ENCODE measurements at regions not wholly inside any gene's neighbourhood (a gene's known extent, or its start where the extent isn't known, plus 50 kb on each side); places are given as distances from the start of the nearest gene placed in this dataset.
A peak's percentile ranks its signal among the peaks of the same experiment; 100 is the strongest.
"Not testable (repeated sequence)": the region's sequence is repeated elsewhere in the genome, so short reads cannot be mapped to it uniquely, and the experiment has no call there.

DNA sequence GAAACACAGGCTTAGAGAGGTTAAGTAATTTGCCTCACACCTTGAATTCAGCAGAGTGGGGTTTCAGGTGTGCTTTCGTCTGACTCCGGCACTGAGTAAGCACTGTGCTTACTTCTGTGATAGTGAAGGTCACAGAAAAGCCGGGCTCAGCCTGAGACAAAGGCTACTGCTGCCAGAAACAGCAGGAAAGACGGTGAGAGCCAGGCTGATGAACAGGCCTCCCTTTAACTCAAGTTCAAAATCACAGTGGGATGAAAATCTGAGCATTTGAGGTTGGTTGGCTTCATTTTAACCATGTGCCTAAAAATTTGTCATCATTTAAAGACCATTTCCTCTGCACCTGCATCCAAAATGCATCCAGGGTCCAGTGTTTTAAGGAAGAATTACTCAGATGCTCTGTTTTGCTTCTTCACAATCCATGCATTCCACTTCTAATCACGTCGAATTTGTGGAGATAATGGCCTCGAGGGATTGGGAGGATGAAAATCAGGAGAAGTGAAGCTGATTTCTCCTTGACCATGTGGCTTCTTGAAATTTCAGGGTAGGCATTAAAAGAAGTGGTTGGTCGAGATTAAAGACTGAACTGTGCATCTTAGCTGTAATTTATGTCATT is 121.2 kb upstream of the LNX1 start:
- no peak for DNase-seq

DNA sequence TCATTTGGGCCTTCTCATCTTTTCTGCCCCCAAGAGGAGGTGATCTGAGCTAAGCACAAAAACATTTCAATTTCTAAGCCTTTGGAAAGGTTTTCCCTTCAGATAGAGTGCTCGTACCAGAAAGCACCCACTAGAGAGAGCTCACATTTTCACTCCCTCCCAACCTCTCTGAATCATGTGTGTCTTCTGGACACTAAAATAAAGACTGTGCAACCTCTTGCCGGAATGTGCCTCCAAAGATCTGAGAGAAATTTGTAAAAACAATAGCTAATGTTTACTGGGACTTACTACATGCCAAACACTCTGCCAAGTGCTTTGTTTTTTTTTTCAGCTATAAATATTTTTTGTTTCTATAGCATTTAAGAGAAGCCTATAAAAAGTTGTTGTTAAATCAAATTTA is 120.6 kb upstream of the LNX1 start:
- DNase-seq, result no peak

DNA sequence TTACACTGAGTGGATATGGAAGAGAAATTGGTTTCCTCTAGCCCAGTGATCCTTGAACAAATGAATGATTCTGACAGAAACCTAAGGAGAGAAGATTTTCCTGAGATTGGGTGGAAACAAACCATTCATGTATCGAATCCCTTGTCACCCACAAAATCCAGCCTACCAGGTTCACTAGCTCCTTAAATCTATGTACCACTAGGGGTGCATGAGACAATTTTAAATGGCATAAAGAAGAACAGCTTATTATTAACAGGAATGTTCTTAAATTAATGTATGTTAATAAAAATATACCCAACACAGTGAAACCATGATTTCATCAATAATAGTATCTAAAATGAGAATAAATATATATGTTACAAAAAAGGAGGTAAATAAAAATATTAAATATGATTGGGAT is 118.4 kb upstream of the LNX1 start:
- DNase-seq, result no peak

DNA sequence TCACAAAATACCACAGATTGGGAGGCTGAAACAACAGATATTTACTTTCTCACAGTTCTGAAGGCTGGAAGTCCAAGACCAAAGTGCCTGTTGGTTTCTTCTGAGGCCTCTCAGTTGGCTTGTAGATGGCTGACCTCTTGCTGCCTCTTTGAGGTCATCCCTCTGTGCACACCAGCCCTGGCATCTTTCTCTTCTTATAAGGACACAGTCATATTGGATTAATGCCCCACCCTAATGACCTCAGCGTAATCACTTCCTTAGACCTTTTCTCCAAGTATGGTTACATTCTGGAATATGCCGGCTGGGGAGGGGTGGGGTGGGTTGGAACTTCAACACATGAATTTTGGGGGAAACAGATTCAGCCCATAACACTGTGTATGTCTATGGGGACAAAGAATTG is 116.2 kb upstream of the LNX1 start:
- no peak for DNase-seq

DNA sequence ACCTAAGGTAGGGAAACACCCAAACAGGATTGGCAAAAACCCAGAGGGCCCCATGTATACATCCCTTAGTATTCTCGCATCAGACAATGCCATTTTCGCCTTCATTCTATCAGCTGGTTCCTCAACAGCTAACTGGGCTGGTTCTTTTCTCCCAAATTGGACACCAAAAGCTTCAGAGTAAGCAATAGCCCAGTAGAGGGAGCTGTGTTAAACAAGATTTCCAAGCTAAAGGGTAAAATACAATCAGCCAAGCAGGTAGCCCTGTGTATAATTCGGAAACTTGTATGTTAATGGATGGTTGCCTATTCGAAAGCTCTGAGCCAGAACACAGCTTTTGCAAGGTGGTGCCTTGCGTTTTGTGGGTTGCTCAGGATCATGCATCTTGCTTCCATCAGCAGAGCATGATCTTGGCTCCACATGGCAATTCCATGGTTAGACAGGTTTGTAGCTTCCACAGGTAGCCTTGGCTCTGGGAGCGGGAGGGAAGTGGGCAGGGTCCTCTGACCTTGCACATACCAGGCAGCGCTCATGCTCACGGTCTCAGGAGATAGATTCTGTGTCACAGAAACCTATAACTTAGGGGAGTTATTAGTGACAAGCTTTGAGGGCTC is 115.2 kb upstream of the LNX1 start:
- peak; percentile 66 for DNase-seq

DNA sequence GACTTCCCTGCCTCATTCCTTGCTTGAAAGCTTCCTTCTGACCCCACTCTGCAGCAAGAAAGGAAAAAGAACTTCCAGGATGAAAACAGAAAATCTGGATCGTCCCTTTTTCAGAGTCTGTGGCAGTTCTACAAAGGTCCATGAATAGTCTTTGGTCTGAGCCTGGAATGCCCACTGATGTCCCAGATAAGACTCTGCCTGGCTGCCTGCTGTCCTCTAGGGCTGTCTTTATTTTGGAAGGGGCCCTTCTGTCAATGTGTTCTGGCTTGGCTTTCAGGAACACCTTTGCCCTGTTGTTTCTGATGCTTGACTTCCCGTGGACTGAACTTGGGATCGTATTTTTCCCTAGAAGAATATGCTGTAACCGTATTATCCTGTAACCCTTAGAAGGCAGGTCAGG is 114.7 kb upstream of the LNX1 start:
- DNase-seq, result no peak

DNA sequence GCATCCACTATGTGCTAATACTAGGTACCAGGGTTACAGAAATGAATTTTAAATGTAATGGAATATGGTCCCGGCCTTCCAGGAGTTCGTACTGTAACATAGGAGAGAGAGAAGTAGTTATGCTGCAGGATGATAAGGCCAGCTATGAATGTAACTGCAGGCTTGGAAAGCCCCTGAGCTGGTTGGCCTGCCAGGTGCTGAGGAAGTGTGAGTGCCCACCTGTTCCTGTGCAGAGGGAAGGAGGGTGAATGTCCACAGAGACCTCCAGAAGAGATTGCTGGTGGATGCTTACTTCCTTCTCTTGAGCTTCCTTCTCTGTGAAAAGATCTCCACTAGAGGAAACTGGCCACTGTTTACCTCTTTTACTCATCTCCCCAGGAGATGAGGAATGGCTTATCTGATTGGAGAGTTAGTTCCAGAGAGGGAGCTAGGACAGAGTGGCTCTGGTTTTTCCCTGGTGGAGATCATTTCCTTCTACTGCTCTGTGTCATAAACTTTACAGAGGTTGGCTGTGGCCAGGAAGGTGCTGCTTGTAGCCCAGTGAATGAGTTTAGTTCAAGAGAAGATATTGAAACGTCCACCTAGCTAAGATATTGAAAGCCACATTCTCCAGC is 114.0 kb upstream of the LNX1 start:
- DNase-seq, result no peak

DNA sequence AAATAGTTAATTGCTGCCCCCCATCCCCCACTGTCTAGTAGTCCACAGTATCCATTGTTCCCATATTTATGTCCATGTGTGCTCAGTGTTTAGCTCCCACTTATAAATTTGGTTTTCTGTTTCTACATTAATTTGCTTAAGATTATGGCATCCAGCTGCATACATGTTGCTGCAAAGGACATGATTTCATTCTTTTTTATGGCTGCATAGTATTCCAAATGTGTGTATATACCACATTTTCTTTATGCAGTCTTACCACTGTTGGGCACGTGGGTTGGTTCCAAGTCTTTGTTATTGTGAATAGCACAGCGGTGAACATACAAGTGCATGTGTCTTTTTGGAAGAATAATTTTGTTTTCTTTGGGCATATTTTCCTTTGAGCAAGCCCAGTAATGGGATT is 113.0 kb upstream of the LNX1 start:
- no peak for DNase-seq

DNA sequence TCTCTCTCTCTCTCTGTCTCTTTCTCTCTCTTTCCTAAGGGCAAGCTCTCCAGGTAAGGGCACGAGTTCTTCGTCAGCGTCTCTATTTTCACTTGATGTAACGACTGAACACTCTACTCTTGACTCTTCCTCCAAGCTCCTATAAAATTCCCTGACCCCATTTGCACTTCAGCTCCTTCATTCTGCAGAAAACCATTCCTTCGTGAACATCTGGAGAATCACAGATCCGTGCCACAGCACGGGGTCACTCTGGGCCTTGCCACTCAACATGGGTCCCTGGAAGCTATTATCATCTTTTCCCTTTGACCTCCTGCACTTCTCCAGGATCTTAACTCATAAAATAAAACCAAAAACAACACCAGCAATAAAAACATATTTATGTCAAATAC is 112.0 kb upstream of the LNX1 start:
- DNase-seq, result no peak

DNA sequence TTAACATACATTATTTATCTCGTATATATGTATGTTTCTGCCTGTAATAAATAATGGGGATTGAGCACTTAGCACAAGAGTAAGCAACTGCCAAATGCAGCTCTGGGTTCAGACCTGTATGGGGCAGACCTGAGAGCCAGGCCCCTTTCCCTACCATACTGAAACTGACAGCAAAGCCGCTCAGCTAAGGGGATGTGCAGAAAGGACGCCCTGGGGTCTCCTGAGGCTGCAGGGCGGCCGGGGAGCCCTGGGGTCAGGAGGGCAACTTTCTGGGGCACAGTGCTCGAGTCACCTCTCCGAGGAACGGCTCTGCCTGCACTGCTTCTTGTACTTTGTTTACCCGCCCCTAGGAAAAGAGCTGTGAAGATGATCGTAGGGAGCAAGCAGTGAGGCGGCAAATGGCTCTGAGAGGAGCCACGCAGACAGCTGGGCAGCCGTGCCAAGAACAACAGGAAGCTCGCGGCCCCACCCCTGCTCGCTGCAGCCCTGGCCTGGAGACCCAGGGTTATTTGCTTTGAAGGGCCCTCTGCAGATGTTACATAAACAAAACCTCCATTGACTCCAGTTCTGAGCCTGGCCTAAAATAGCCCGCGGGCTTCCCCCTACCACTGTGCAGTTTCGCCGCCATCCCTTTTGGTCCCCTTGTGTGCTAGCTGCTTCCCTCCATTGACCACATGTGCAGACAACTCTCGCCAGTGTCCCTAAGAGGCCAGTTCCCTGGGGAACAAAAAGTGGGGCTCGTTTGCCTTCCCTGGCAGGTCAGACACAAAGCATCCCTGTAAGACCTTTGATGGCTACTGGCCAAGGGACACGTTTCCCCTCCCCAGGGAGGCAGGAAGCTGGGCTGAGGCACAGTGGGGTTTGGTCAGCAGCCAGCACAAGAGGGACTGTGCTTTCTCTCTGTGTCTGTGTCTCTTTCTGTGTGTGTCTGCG is 111.3 kb upstream of the LNX1 start:
- DNase-seq, result peak; percentile 88

DNA sequence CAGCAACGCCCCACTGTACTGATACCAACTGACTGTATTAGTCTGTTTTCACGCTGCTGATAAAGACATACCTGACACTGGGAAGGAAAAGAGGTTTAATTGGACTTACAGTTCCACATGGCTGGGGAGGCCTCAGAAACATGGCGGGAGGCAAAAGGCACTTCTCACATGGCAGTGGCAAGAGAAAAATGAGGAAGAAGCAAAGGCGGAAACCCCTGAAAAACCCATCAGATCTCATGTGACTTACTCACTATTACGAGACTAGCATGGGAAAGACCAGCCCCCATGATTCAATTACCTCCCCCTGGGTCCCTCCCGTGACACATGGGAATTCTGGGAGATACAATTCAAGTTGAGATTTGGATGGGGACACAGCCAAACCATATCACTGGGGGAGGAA is 110.0 kb upstream of the LNX1 start:
- not testable (repeated sequence) for DNase-seq

DNA sequence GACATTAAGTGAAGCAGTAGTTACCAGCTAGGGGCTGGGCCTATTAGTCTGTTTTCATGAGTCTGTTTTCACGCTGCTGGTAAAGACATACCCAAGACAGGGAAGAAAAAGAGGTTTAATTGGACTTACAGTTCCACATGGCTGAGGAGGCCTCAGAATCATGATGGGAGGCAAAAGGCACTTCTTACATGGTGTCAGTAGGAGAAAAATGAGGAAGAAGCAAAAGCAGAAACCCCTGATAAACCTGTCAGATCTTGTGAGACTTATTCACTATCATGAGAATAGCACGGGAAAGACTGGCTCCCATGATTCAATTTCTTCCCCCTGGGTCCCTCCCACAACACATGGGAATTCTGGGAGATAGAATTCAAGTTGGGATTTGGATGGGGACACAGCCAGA is 108.0 kb upstream of the LNX1 start:
- DNase-seq, result not testable (repeated sequence)

DNA sequence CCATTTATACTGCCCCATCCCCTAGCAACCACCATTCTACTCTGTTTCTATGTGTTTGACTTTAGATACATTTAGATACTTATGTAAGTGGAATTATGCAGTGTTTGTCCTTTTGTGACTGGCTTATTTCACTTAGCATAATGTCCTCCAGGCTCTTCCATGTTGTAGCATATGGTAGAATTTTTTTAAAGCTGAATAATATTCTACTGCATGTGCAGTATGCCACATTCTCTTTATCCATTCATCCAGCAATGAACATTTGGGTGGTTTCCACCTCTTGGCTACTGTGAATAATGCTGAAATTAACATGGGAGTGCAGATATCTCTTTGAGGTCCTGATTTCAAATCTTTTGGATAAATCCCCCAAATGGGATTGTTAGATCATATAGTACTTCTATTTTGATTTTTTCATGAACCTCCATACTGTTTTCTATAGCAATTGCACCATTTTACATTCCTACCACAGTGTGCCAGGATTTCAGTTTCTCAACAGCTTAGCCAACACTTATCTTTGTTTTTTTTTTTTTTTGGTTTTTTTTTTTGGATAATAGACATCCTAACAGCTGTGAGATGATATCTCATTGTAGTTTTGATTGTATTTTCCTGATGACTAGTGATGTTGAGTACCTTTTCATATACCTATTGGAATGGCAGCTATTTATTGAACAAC is 105.9 kb upstream of the LNX1 start:
- DNase-seq, result no peak

DNA sequence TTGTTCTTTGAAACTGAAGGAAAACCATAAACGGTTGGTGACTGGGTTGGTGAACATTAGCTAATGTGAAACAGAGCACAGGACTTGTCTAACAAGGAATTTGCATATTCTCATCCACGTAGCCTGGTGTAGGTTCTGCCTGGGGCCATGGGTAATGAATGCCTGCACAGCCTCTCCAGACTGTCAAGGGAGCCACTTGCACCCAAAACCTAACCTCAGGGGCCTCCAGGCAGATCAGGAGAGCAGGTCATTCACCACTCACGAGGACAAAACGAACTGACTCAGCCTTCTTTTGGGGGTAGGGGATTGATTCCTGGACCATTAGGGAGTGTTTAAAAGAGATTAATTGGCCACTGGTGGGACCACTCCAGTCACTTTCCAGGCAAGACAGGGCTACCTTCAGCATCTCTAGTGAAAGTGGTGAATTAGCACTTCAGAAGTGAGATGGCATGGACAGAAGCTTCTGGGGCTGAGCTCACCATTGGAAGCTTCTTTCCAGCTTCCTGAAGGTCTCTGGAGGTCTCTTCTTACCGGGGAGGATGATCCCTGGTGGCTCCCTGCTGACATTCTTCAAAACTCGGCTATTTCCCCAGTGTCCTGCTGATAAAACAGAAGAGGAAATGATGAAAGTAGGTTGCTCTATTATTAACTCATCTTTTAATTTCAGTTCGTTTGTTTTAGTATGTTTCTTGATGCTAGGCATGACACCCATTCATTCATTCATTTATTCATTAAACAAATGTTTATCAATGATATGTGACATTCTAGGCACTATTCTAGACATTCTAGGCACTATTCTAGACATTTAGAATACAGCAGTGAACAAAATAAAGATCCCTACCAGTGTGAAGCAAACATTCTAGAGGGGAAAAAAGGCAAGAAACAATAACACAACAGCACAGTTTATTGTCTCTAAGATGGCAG is 104.5 kb upstream of the LNX1 start:
- DNase-seq, result no peak

DNA sequence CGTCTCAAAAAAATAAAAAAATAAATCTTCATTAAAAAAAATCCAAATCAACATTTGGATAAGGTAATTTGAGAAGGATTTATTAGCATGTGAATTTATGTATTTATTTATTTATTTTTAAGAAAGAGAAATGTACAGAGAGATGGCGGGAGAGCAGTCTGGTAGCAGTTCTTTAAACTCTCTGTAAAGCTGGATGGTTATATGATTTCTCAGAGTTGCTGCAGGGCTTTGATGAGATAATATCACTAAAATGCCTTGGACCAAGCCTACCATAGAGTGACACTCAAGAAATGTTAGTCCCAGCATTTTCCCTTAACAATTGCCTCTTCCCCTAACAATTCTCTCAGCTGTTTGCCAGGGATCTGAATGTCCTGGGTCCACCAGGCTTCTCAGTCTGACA is 103.4 kb upstream of the LNX1 start:
- no peak for DNase-seq

DNA sequence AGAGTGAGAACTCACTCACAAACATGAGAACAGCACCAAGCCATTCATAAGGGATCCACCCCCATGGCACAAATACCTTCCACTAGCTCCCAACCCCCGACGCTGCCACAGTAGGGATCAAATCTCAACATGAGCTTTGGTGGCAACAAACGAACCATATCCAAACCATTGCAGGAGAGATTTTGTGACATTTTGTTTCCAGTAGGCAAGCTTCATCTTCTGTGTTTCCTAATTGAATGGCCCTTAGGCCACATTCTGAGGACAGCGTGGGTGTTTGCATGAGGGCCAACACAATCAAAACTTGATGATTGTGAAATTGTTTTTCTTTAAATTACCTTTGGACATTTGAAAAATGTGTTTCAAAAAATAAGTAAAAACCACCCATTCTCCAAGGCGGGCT is 102.6 kb upstream of the LNX1 start:
- no peak for DNase-seq

DNA sequence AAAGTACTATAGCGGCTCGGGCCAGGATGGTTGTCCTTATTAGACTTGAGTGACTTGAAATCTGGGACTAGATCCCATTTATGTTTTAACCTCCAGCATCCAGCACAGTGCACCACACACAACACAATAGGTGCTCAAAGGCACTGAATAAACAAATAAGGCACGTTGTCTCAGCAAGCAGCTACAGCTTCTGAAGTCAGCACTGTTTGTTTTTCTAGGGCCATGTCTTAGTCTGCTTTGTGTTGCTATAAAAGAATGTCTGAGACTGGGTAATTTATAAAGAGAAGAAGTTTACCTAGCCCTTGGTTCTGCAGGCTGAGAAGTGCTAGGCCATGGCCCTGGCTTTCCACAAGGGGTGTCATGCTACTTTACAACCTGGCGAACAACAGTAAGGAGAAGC is 102.1 kb upstream of the LNX1 start:
- DNase-seq, result no peak

DNA sequence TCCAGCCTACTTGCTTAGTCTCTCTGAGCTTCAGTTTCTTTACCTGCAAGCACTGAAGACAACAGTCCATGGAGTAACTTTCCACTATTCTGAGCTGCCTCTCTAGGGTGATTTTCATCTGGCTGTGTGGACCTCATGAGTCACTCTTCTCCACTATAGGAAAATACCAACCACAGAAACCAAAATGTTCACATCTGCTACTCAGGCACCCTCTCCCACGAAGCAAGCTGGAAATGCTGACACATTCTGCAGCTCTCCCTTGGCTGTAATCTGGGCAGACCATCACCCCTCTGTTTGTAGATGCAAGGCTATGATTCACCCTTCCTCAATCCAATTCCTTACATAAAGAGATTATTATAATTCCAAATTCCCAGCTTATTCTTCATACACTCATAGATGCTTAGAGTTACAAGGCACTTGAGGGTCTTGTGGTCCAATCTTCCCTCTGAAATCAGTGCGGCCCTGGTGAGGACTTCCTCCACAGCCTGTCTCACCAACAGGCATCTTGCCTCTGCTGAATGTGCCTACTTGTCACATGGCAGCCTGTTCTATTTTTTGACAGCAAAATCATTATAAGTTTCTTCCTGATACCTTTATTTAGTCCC is 97.0 kb upstream of the LNX1 start:
- DNase-seq, result peak; percentile 100

DNA sequence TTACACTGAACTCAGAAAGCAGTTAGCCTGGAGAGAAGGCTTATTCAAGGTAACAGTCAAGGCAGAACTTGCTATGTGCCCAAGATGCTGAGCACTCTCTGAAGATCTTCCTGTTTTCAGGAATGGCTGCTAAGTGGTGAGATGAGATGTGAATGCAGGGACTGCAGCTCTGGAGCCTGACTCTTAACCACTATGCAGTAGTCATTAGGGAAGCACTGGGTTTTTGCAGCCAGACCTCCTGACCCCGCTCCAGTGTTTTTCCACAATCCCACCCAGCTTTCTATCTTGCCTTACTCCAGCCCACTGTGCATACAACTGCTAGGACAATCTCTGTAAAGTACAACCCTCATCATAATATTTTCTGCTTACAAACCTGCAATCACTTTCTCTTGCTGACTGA is 95.2 kb upstream of the LNX1 start:
- peak; percentile 64 for DNase-seq

DNA sequence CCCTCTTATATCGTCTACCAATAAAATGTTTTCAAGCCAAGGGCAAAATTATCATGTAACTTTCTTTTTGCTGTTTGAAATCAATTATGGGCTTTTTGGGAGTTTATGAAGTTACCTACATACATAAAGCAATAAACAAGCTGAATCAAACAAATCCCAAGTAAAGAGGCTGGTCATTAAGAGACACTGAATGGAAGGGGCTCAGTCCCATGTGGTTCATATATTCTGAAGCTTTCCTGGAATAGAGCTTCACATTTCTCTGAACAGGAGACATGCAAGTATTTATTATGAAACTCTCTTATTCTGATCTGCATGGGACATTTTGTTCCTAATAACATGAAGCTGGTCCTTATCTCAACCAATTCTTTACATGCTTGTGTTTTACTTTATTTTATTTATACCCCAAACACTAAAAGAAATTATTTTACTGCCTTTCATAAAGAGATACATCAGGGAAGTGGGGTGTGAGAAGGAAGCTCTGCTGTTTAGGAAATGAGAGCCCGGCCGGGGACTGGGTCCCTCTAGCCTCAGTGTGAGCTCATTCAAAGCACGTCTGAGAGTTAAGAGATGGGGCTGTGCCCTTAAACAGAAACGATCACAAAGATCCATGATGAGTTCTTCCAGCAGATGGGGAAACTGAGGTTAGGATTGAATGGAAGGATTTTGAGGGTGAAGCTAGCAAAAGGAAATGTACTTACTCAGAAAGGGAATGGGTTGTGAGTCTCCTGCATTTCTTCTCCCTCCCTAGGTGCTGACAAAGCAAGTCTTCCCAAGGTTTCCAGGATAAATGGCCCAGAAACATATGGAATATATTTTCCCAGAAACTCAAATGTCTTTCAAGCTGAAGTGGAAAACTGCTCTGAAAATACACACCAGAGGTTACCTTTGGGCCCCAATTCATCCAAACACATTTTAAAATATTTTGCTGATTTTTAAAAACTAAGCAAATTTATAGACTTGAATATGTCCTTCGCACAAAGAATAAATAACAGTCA is 93.1 kb upstream of the LNX1 start:
- peak; percentile 39 for DNase-seq

All from fibroblast of skin of right biceps (primary cell).